Fibroblast of skin of right quadriceps (primary cell): ENCODE measurements at regions not wholly inside any gene's neighbourhood (a gene's known extent, or its start where the extent isn't known, plus 50 kb on each side); places are given as distances from the start of the nearest gene placed in this dataset.
A peak's percentile ranks its signal among the peaks of the same experiment; 100 is the strongest.

Source experiments
- DNase-seq: peaks from one replicate; pipeline ENCODE4 v3.0.0-alpha.2; 2013

GRCh38 chr7:131094685-131095084 lies 233.0 kb upstream of the MKLN1 start:
- DNase-seq, result no peak

DNA sequence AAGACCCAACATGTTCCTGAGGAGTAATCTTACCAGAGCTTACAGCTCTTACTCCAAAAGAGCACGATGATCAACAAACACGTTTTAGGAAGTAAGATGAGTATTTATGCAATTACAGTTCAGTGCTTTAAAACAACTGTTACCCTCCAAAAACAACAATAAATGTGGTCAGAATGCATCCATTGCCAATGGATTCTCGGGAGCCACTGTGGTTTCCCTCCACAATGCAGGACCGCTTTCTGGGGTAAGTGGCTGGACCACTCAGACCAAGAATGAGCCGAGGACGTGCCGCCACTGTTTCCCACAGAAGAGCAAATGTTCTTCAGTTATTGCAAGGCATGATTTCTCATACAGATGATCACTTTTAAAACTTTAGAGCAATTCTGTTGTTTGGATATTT lies 232.3 kb upstream of the MKLN1 start:
- DNase-seq, result no peak

DNA sequence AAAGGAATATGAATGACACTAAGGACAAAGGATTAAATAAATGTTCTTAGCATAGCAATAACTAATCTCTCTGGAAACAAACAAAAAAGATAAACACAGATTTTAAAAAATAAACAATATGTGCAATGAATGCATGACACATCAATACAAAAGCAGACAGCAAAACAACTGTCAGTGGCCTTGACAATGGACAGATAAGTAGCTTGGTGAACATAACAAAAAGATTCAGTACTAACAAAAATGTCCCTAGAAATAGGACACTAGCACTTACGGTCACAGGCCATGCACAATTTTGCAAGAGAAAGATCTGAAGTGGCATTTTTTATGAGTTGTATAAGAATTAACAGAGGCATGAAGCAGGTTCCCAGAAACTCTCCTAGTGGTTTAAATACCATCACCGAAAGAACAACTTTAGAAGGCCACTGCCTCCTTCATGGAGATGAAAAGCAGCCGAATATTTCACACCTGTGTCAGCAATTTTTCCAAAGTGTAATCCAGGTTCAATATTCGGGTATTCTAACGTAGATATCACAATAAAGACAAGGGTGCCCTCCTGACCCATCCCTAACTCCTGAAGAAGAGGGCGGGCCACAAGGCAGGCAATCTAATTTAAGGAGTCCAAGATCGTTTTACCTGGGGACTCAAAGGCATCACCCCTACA lies 231.3 kb upstream of the MKLN1 start:
- DNase-seq, result no peak

DNA sequence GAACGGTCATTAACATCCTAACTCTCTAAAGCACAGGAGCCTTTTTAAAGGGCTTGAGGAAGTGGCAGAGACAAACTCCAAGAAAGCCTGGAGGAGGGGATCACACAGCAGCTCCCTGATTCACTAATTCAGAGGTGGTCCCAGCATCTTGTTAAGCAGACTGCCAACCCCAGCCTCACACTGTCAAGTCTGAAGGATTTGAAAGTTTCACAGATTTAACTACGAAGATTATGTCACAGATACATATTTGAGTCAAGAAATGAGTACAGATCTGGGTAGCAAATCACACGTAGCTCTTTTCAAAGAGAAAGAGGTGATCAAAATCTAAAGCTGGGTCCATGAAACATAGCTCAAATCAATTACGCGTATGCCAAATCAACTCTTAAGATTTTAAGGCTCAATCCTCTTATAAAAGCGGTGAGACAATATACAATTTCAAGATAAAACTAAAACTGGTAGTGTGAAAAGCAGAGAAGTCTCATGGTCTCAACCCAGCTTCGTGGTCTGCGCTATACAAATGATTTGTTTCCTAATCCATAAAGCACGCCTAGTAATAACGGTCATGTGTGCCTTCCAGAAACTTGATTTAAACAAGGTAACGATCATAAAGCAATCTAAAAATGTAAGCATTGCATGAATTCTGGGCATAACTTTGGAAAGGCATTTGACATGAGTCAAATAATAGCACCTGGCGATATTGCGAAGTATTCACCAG lies 229.9 kb upstream of the MKLN1 start:
- DNase-seq, result no peak

DNA sequence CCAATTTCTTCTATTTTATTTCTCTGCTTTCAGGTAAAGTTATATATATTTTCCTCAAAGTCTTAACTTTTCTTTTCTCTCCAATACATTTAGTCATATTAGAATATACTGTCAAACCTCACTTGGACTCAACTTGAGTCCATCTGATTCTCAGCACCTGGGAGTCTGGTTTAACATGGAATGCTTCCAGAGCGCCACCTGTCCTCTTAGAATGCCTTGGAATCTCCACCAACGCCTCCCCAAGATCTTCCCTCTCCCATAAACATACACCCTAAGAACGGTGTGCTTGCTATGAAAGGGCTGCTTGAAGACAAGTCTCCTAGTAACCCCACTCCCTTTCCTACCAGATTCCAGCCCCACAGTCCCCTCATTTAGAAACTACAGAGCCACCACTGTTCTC lies 229.1 kb upstream of the MKLN1 start:
- DNase-seq, result no peak

DNA sequence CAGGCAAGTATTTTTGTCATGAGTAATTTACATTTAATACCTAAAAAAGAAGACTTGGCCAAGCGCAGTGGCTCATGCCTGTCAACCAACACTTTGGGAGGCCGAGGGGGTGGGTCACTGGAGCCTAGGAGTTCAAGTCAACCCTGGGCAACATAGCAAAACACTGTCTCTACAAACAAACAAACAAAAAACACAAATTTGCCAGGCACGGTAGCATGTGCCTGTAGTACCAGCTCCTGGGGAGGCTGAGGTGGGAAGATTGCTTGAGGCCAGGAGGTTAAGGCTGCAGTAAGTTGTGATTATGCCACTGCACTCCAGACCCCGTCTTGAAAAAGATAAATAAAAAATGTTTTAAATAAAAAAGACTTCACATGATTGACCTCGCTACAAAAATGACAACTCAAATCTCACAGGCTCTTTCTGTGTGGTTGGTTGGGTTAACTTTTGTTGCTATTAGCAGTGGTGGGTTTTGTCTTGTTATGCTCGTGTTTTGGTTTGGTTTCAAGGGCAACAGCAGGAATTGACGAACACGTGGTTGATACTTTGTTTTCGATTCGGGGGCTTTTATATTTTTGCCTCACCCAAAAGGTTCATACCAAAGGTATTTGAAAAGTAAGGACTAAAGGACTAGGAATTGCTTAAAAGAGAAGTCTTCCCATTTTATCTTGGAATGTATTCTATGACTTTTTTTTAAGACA lies 227.2 kb upstream of the MKLN1 start:
- no peak for DNase-seq

GRCh38 chr7:131103997-131104396 lies 223.7 kb upstream of the MKLN1 start:
- peak; percentile 91 for DNase-seq

- peak; percentile 22 for DNase-seq
These were observed 222.9 kb upstream of the MKLN1 start for GRCh38 chr7:131104596-131105293.

DNA sequence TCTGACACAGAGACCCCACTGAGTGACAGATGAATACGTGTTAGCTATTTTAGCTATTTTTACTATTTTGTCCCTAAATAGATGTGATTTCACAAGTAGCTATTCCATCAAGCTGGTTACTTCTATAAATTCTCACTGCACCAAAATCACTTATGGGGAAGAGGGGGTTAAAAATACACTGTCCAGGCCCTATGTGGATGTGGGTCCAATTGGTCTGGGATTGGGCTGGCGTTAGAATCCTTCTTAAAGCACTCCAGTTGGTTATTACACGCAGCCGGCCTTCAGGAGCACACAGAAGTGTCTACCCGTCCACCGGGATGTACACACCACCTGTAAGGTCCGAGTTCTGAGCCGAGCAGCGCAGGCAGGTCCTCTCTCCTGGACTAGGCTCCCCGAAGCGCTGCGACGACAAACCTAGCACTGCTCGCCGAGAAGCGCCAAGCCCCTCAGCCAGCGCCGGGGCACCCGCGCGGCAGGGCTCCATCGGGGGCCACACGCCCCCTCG lies 222.3 kb upstream of the MKLN1 start:
- DNase-seq, result no peak

DNA sequence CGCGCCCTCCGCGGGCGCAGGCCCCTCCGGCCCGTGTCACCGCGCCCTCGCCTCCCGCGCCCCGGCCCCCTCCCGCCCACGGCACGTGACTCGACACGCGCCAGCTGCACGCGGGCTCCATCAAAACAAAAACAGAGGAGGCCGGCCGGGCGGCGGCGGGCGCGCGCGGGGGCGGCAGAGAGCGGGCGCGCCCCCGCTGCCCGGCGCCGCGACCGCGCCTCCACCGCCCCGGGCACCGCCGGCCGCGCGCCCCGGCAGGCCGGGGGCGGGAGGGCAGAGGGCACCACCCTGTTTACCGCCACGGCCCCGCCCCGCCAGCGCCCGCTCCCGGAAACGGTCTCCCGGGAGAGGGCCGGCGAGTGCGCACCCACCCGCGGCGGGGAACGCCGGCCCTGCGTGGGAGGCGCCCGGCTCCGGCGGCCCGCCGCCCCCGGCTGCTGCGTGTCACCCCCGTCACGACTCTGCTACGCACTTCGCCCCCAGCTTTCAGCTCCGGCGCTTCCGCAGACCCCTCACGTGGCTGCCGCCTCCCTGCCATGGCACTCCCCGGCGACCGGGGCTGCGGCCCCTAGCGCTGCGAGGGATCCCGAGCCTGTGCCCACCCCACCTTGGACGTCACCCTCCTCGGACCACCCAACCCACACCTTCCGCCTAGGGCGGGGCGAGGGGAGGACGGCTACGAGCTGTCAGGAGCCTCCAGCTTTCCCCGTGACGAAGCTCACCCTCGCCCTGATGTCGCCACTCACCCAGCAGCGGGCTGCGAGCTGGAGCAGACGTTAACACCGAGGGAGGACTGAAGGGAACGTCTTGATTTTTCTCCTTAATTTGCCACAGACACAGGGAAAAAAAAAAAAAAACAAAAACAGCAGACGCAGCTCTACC lies 221.6 kb upstream of the MKLN1 start:
- DNase-seq, result peak; percentile 49

- no peak for DNase-seq
These were observed 220.9 kb upstream of the MKLN1 start for GRCh38 chr7:131106681-131107336.

- DNase-seq, result peak; percentile 76
These were observed 220.1 kb upstream of the MKLN1 start for GRCh38 chr7:131107337-131108211.

DNA sequence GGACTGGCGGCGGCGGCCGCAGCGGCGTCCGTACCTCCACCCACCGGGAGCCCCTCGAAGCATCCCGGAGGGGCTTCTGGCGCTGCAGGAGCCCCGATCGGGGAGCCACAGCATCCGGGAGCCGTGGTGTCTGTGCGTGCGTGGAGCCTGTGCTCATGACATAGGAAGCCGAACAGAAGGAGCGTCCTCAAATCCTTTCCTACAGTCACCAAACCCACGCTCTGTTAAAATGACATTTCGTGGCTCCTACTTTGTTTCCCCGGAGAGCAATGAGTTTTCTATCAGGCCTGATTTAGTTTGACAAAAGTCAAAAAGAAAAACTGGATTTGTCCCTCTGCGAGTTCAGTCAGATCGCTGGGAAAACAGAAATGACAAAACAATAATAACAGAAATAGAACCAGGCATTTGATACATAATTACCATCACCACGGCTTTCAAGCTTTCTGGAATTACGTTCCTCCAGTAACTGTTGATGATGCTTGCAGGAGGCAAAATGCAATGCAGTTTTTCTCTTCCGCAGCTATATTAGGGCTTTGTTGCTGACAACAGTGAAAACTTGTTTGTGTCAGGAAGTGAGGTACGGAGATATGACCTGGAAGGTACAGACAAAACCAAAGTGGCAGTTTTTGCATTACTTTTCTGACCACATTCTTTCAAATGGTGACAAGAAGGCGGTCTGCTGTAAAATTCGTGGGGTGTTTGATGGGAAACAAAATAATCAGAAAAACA lies 219.3 kb upstream of the MKLN1 start:
- DNase-seq, result peak; percentile 19

GRCh38 chr7:131109011-131109758 lies 218.5 kb upstream of the MKLN1 start:
- peak; percentile 41 for DNase-seq

- DNase-seq, result peak; percentile 86
These were observed 217.8 kb upstream of the MKLN1 start for GRCh38 chr7:131109759-131110296.

GRCh38 chr7:131110297-131111080 lies 217.2 kb upstream of the MKLN1 start:
- peak; percentile 33 for DNase-seq

GRCh38 chr7:131111081-131111576 lies 216.5 kb upstream of the MKLN1 start:
- DNase-seq, result peak; percentile 82

- no peak for DNase-seq
These were observed 215.9 kb upstream of the MKLN1 start for GRCh38 chr7:131111792-131112191.
